ENCODE measurements at regions not wholly inside any gene's neighbourhood (a gene's known extent, or its start where the extent isn't known, plus 50 kb on each side); places are given as distances from the start of the nearest gene placed in this dataset.

DNA sequence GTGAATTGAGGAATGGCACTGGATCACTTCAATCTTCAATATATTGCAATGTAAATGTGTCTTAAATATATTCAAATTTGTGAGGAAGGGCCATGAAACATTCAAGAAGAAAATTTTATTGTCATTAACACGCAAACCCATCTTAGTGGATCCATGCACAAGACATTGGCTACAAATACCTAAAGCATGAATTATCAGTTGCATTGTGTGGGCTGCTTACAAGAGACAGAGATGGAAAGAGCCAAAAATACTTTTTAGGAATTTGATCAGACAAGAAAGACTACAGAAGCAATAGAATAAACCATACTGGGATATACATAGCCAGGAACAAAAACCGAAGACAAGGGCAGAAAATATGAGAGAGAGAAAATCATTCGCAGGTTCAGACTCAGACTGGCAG lies 616.2 kb upstream of the GRIA3 start:
- no peaks in the 10 kb centered on the region for H3K36me3 ChIP-seq (replicated peaks in 1 of 2; ENCODE audit: control insufficient read depth in 1 of 2, insufficient read depth in 2 of 2, low read length in 2 of 2)
- TF ChIP-seq CTCF (IDR thresholded peaks at IDR 0.05), result no peak
- peaks cover under 1 to 10% (median 5%) of the 10 kb centered on the region in 7 donors for H3K9me3 Mint-ChIP-seq
- no peaks in the 10 kb centered on the region for H3K4me1 ChIP-seq (ENCODE audit: control insufficient read depth in 1 of 2, insufficient read depth in 2 of 2, low read length in 2 of 2)
- peaks cover 5 to 14% of the 10 kb centered on the region in 2 donors for H3K9me3 ChIP-seq (replicated peaks in 1 of 2; ENCODE audit: control insufficient read depth in 1 of 2, insufficient read depth in 1 of 2, low read length in 2 of 2)
- no peaks in the 10 kb centered on the region for H4K20me1 ChIP-seq (ENCODE audit: insufficient read depth, low read length)
- no peaks in the 10 kb centered on the region for H3K4me1 Mint-ChIP-seq
- no peak overlapping the region for H3K4me3 ChIP-seq (replicated peaks in 1 of 3; ENCODE audit: low read depth in 2 of 3, low read length in 3 of 3)
- H3K79me2 ChIP-seq (ENCODE audit: insufficient read depth, low read length), result no peaks in the 10 kb centered on the region
- H3K27me3 Mint-ChIP-seq (ENCODE audit: low read depth in 3 of 3), result no peaks in the 10 kb centered on the region
- H3K27ac ChIP-seq (ENCODE audit: low read depth in 1 of 2, low read length in 2 of 2), result no peak overlapping the region
- H3K27ac Mint-ChIP-seq, result no peak overlapping the region
- H3K4me2 ChIP-seq (replicated peaks; ENCODE audit: extremely low read depth, low read length, poor library complexity, severe bottlenecking), result no peak overlapping the region
- H3K27me3 ChIP-seq (ENCODE audit: control insufficient read depth in 2 of 2, insufficient read depth in 2 of 2, low read length in 2 of 2), result no peaks in the 10 kb centered on the region
- H2AFZ ChIP-seq (ENCODE audit: insufficient read depth, low read depth, low read length, poor library complexity, severe bottlenecking), result no peak overlapping the region
- no peak overlapping the region for H3K4me3 Mint-ChIP-seq
- H3K36me3 Mint-ChIP-seq, result no peaks in the 10 kb centered on the region
- WGBS (ENCODE audit: insufficient coverage), result no CpG with 5 or more reads among the region's 3 CpGs
- no peak overlapping the region for H3K9ac ChIP-seq (ENCODE audit: insufficient read depth, low read length, poor library complexity, severe bottlenecking)
- intact Hi-C loops (cut with micrococcal nuclease), result no loop called here
- DNase-seq, result no peak

- peaks cover 0 to 26% (median 7%) of the 10 kb centered on the region in 7 donors for H3K9me3 Mint-ChIP-seq
- WGBS (ENCODE audit: insufficient coverage), result no CpG with 5 or more reads among the region's 4 CpGs
- no peak overlapping the region for H3K27ac ChIP-seq (ENCODE audit: low read depth in 1 of 2, low read length in 2 of 2)
- no peak overlapping the region for H3K4me2 ChIP-seq (replicated peaks; ENCODE audit: extremely low read depth, low read length, poor library complexity, severe bottlenecking)
- H4K20me1 ChIP-seq (ENCODE audit: insufficient read depth, low read length), result no peaks in the 10 kb centered on the region
- H3K9ac ChIP-seq (ENCODE audit: insufficient read depth, low read length, poor library complexity, severe bottlenecking), result no peak overlapping the region
- no peak overlapping the region for H3K27ac Mint-ChIP-seq
- H3K4me3 ChIP-seq (replicated peaks in 1 of 3; ENCODE audit: low read depth in 2 of 3, low read length in 3 of 3), result no peak overlapping the region
- no peaks in the 10 kb centered on the region for H3K36me3 ChIP-seq (replicated peaks in 1 of 2; ENCODE audit: control insufficient read depth in 1 of 2, insufficient read depth in 2 of 2, low read length in 2 of 2)
- H3K27me3 Mint-ChIP-seq (ENCODE audit: low read depth in 3 of 3), result peaks cover 0 to 2% (median 0%) of the 10 kb centered on the region in 3 donors
- peaks cover 9 to 23% of the 10 kb centered on the region in 2 donors for H3K9me3 ChIP-seq (replicated peaks in 1 of 2; ENCODE audit: control insufficient read depth in 1 of 2, insufficient read depth in 1 of 2, low read length in 2 of 2)
- no peak for TF ChIP-seq CTCF (IDR thresholded peaks at IDR 0.05)
- no peaks in the 10 kb centered on the region for H3K4me1 ChIP-seq (ENCODE audit: control insufficient read depth in 1 of 2, insufficient read depth in 2 of 2, low read length in 2 of 2)
- no peak overlapping the region for H3K4me3 Mint-ChIP-seq
- H3K36me3 Mint-ChIP-seq, result no peaks in the 10 kb centered on the region
- intact Hi-C loops (cut with micrococcal nuclease), result no loop called here
- no peak overlapping the region for H2AFZ ChIP-seq (ENCODE audit: insufficient read depth, low read depth, low read length, poor library complexity, severe bottlenecking)
- no peak for DNase-seq
- no peaks in the 10 kb centered on the region for H3K4me1 Mint-ChIP-seq
- no peaks in the 10 kb centered on the region for H3K79me2 ChIP-seq (ENCODE audit: insufficient read depth, low read length)
- H3K27me3 ChIP-seq (ENCODE audit: control insufficient read depth in 2 of 2, insufficient read depth in 2 of 2, low read length in 2 of 2), result no peaks in the 10 kb centered on the region
These were observed 611.6 kb upstream of the GRIA3 start for GRCh38 chrX:122572461-122572860.

All from CD14-positive monocyte (primary cell).